Keratinocyte (primary cell): ENCODE measurements at regions not wholly inside any gene's neighbourhood (a gene's known extent, or its start where the extent isn't known, plus 50 kb on each side); places are given as distances from the start of the nearest gene placed in this dataset.

Source experiments
- DNase-seq: peaks from one replicate; pipeline ENCODE4 v3.0.0-alpha.2; 2011; ENCODE audit warnings: low read depth, missing footprints, low spot score
- FAIRE-seq: peaks from 2 replicates; lab custom pipeline; 2011; peaks lifted over from hg19 to GRCh38; lab: Jason Lieb, UNC
- H2AFZ ChIP-seq: 2 replicates; pipeline ENCODE4 v1.6.0; 2012; ENCODE audit warnings: low read length, control low read depth, inconsistent platforms; ENCODE audit not compliant: control insufficient read depth
- H3K27ac ChIP-seq: 2 replicates; pipeline ENCODE4 v1.5.1; 2011; ENCODE audit warnings: low read length; ENCODE audit not compliant: control insufficient read depth, insufficient read depth
- H3K27me3 ChIP-seq: 3 replicates; pipeline ENCODE4 v1.6.0; 2011; ENCODE audit warnings: low read length; ENCODE audit not compliant: control insufficient read depth, insufficient read depth; ENCODE audit errors: extremely low read depth
- H3K36me3 ChIP-seq, 2 experiments: 2 replicates in 1 of 2; 3 replicates in 1 of 2; pipeline ENCODE4 v1.5.1; 2011; ENCODE audit warnings: low read length in 2 of 2, mild to moderate bottlenecking in 1 of 2; ENCODE audit not compliant: control insufficient read depth in 2 of 2, insufficient read depth in 2 of 2; ENCODE audit errors: extremely low read depth in 1 of 2
- H3K4me1 ChIP-seq: 3 replicates; pipeline ENCODE4 v1.5.1; 2011; ENCODE audit warnings: low read length; ENCODE audit not compliant: control insufficient read depth, insufficient read depth; ENCODE audit errors: extremely low read depth
- H3K4me2 ChIP-seq: 3 replicates; pipeline ENCODE4 v1.6.0; 2011; ENCODE audit warnings: low read depth, low read length; ENCODE audit not compliant: control insufficient read depth, insufficient read depth; ENCODE audit errors: extremely low read depth
- H3K4me3 ChIP-seq, 3 experiments: fragments of 200-600 bp in 1 of 3; sonication (generic) in 1 of 3; 2 replicates in 2 of 3; 3 replicates in 1 of 3; pipeline ENCODE4 v1.5.1; 2011 to 2016; ENCODE audit warnings: low read length in 3 of 3, mild to moderate bottlenecking in 3 of 3, control low read depth in 2 of 3, inconsistent platforms in 1 of 3, low read depth in 1 of 3, mixed read lengths in 1 of 3, mixed run types in 1 of 3, moderate library complexity in 1 of 3; ENCODE audit not compliant: control insufficient read depth in 2 of 3, insufficient read depth in 2 of 3; ENCODE audit errors: extremely low read depth in 1 of 3
- H3K79me2 ChIP-seq: 2 replicates; pipeline ENCODE4 v1.6.0; 2012; ENCODE audit warnings: low read length; ENCODE audit not compliant: control insufficient read depth, insufficient read depth
- H3K9ac ChIP-seq: 3 replicates; pipeline ENCODE4 v1.6.0; 2011; ENCODE audit warnings: low read length; ENCODE audit not compliant: control insufficient read depth, insufficient read depth; ENCODE audit errors: extremely low read depth
- H3K9me1 ChIP-seq: 3 replicates; pipeline ENCODE4 v1.6.0; 2011; ENCODE audit warnings: low read length; ENCODE audit not compliant: control insufficient read depth, insufficient read depth; ENCODE audit errors: extremely low read depth
- H3K9me3 ChIP-seq: 2 replicates; pipeline ENCODE4 v1.5.1; 2012; ENCODE audit warnings: low read depth, low read length; ENCODE audit not compliant: control insufficient read depth
- H4K20me1 ChIP-seq: 3 replicates; pipeline ENCODE4 v1.6.0; 2011; ENCODE audit warnings: low read length; ENCODE audit not compliant: control insufficient read depth, insufficient read depth; ENCODE audit errors: extremely low read depth
- EZH2 ChIP-seq: IDR thresholded peaks from one replicate; pipeline ENCODE4 v1.6.1; 2012; ENCODE audit warnings: inconsistent platforms, mild to moderate bottlenecking, low read length, moderate library complexity
- dilution Hi-C: fragments of 300-500 bp; cut with MboI; formaldehyde crosslinking; loops from one replicate; pipeline ENCODE4 v1.7.0; 2020; ENCODE audit warnings: low sequenced_read_pairs; ENCODE audit not compliant: extremely low pct_ligation_motif_present
- TF ChIP-seq, protein P1 (sequence below), 3 experiments: IDR thresholded peaks in 1 of 3; conservative IDR thresholded peaks in 1 of 3; optimal IDR thresholded peaks in 1 of 3; 2 replicates in 2 of 3; 3 replicates in 1 of 3; pipeline versions ENCODE3 to v1.5.1; 2011; ENCODE audit warnings: low read length in 3 of 3, mild to moderate bottlenecking in 3 of 3, moderate library complexity in 2 of 3, control low read depth in 1 of 3, inconsistent platforms in 1 of 3; ENCODE audit not compliant: insufficient read depth in 2 of 3; ENCODE audit errors: extremely low read depth in 1 of 3

DNA sequence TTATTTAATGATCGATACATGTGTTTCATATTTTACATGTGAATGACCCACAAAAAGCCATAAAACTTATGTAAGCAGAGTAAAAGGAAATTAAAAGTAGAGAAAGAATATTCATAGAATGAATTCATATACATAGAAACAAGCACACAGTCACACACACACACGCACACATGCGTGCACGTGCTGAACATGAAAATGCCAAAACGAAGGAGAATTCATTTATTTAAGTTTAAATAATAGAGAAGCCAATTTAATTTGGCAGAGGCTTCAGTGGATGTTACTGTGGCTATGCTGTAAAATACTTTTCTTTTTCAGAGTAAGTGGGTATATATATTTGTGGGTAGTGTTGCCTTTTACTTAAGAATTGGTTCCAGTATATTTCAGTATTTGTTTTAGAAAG lies 145.0 kb upstream of the C21orf91 start:
- DNase-seq, result no peak
- H3K36me3 ChIP-seq, result no peaks in the 10 kb centered on the region
- H3K4me2 ChIP-seq, result no peak overlapping the region
- H4K20me1 ChIP-seq, result no peaks in the 10 kb centered on the region
- no peak for FAIRE-seq
- H3K27me3 ChIP-seq, result no peaks in the 10 kb centered on the region
- H3K79me2 ChIP-seq, result no peaks in the 10 kb centered on the region
- no peak overlapping the region for H2AFZ ChIP-seq
- no peak overlapping the region for H3K9ac ChIP-seq
- H3K4me3 ChIP-seq, result no peak overlapping the region
- no peaks in the 10 kb centered on the region for H3K4me1 ChIP-seq
- dilution Hi-C loops, result no loop called here
- TF ChIP-seq, protein P1, sequence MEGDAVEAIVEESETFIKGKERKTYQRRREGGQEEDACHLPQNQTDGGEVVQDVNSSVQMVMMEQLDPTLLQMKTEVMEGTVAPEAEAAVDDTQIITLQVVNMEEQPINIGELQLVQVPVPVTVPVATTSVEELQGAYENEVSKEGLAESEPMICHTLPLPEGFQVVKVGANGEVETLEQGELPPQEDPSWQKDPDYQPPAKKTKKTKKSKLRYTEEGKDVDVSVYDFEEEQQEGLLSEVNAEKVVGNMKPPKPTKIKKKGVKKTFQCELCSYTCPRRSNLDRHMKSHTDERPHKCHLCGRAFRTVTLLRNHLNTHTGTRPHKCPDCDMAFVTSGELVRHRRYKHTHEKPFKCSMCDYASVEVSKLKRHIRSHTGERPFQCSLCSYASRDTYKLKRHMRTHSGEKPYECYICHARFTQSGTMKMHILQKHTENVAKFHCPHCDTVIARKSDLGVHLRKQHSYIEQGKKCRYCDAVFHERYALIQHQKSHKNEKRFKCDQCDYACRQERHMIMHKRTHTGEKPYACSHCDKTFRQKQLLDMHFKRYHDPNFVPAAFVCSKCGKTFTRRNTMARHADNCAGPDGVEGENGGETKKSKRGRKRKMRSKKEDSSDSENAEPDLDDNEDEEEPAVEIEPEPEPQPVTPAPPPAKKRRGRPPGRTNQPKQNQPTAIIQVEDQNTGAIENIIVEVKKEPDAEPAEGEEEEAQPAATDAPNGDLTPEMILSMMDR (optimal IDR thresholded peaks at IDR 0.05 in 1 of 3, IDR thresholded peaks at IDR 0.05 in 1 of 3, conservative IDR thresholded peaks at IDR 0.05 in 1 of 3; ENCODE audit: extremely low read depth in 1 of 3, insufficient read depth in 2 of 3, low read length in 3 of 3), result no peak
- no peak for TF ChIP-seq EZH2
- H3K27ac ChIP-seq, result no peak overlapping the region
- no peaks in the 10 kb centered on the region for H3K9me3 ChIP-seq
- no peaks in the 10 kb centered on the region for H3K9me1 ChIP-seq

DNA sequence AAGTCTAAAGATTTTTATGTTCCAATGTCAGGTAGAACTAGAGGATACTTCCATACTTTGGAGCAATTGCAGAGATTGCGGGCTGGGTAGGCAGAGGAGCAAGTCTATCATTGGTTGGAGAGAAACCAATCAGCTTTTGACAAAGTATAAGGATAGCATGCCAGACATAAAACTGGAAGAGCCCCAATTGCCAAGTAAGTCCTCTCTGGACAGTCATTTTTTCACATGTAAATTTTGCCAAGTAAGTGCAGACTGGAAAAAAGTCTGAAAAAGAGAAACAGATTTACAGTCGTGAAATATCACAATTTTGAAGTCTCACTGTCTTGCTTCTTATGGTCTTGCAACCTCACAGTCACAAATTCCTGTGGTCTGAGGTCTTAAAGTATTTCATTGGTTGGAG lies 131.4 kb upstream of the C21orf91 start:
- dilution Hi-C loops, result no loop called here
- H3K4me3 ChIP-seq, result no peak overlapping the region
- DNase-seq (no peak), FAIRE-seq (no peak)
- H3K79me2 ChIP-seq, result no peaks in the 10 kb centered on the region
- H3K36me3 ChIP-seq, result no peaks in the 10 kb centered on the region
- no peak overlapping the region for H3K9ac ChIP-seq
- no peak overlapping the region for H3K27ac ChIP-seq
- no peaks in the 10 kb centered on the region for H3K4me1 ChIP-seq
- H3K9me1 ChIP-seq, result no peaks in the 10 kb centered on the region
- H3K9me3 ChIP-seq, result no peaks in the 10 kb centered on the region
- H4K20me1 ChIP-seq, result no peaks in the 10 kb centered on the region
- no peak overlapping the region for H3K4me2 ChIP-seq
- no peak overlapping the region for H2AFZ ChIP-seq
- no peak for TF ChIP-seq EZH2
- TF ChIP-seq, protein P1 (optimal IDR thresholded peaks at IDR 0.05 in 1 of 3, IDR thresholded peaks at IDR 0.05 in 1 of 3, conservative IDR thresholded peaks at IDR 0.05 in 1 of 3; ENCODE audit: extremely low read depth in 1 of 3, insufficient read depth in 2 of 3, low read length in 3 of 3), result no peak
- H3K27me3 ChIP-seq, result no peaks in the 10 kb centered on the region
